Activated CD8-positive, alpha-beta memory T cell treated with anti-CD3 and anti-CD28 coated beads, Interleukin-2, amount 50 U/mL, for 1 hour (primary cell): ENCODE measurements at regions not wholly inside any gene's neighbourhood (a gene's known extent, or its start where the extent isn't known, plus 50 kb on each side); places are given as distances from the start of the nearest gene placed in this dataset.
"Not testable (repeated sequence)": the region's sequence is repeated elsewhere in the genome, so short reads cannot be mapped to it uniquely, and the experiment has no call there.

Experiments
- DNase-seq: peaks from one replicate; pipeline ENCODE4 v3.0.0-alpha.2; 2020; ENCODE audit errors: extremely low read depth

DNA sequence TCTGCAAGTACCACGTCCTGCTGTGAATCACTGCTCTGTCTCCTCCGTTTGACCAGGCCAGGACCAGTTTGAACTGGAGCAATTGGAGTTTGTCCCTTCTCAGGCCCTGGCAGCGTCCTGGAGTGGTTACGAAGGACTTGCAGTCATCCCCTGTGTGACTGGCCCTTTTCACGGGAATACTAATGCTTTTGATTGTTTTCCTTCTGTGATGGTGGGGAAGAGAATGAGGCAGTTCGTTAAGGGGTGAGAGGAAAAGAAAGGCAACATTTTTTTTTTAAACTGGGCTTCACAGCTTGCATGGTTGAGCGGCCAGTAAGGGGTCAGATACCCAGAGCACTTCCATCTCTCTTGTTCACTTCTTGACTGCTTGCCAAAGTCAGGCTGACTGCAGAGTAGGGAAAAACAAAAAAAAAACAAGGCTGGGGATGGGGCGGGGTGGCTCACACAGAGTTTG is 153.5 kb upstream of the STK32A start:
- no peak for DNase-seq

- no peak for DNase-seq
These were observed 150.1 kb upstream of the STK32A start for GRCh38 chr5:147084702-147085101.

DNA sequence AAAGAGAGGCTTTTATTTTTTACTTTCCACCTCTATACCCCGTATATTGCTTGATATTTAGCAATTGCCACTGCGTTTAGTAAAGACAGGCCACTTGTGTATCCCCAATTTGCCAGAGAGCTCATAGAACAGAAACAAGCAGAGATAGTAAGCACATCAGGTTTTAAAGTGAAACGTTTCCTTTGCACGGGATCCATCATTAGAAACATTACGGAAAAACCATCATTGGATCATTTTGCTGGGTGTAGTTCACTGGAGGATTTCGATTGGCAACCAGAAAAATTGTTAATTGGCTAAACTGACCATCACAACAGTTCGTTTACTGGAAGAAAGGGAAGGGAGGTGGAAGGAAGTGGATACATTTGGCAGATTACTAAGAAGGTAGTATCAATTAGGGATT is 149.4 kb upstream of the STK32A start:
- no peak for DNase-seq

DNA sequence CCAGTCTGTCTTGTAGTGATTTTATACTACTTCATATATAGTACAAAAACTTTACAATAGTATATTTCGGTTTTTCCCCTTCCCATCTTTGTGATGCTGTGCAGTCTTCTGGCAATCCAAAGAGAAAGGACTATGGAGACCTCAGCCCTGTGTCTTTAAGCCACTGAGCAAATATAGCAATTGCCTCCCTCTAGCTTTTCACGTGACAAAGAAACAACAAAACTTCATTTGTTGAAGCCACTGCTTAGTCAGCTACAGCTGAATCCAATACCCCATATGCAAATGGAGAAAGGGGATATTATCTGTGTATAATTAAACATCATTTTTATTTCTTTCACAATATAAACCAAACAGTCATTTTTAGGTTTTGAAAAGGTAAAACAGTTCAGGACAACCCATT is 142.8 kb upstream of the STK32A start:
- no peak for DNase-seq

DNA sequence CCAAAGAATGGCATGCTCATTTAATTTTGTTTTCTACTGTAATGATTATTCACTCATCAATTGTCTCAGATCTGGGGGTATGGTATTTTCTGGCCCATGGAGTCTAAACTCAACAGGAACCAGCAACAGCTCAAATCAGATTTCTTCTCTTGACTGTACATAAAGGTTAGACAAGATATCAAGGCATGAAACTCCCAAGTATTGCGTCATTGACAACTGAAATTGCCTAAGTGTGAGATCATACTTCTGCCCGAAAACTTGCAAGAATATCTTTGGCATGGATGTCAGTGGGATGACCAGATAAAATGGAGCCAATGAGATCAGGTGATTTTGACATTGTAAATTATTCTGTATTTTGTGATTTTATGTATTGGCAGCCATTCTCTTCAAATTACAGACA is 141.7 kb upstream of the STK32A start:
- no peak for DNase-seq

- DNase-seq = no peak
These were observed 139.1 kb upstream of the STK32A start for GRCh38 chr5:147095740-147096139.

GRCh38 chr5:147098233-147098790 is 136.5 kb upstream of the STK32A start:
- DNase-seq = no peak

DNA sequence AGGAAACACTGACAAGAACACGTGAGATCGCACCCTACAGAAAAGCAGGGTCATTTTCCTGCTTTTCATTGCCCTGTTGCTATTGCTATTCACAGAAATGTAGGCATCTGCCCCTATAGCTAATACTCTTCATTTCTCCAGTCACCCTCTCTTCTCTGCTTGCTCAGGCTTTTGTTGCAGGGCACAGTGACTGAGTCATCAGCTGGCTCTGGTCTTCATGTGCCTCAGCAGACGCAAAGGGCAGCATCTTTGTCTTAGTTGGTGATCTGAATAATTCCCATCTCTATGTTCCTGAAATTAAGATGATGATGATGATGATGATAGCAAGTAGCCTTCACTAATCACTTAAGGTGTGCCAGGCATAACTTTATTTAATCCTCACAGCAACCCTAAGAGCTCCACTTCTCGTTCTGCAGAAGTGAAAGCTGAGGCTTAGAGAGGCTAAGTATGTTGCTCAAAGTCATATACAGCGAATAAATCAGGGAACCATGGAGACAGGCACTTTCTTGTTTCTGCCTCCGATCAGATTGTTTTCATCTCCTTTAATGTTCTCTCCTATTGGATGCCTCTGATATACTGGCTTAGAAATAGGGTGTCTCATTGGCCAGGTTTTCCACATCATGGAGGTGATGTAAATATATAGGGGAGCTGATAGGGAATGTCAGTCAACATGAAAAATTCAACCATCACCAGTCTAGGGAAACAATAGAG is 133.0 kb upstream of the STK32A start:
- no peak for DNase-seq

GRCh38 chr5:147112899-147113298 is 121.9 kb upstream of the STK32A start:
- DNase-seq = no peak

GRCh38 chr5:147113967-147114366 is 120.9 kb upstream of the STK32A start:
- no peak for DNase-seq

GRCh38 chr5:147139759-147140158 is 95.1 kb upstream of the STK32A start:
- not testable (repeated sequence) for DNase-seq

- DNase-seq = no peak
These were observed 94.3 kb upstream of the STK32A start for GRCh38 chr5:147140558-147140957.

GRCh38 chr5:147141580-147141979 is 93.2 kb upstream of the STK32A start:
- DNase-seq = not testable (repeated sequence)

GRCh38 chr5:147143215-147143614 is 91.6 kb upstream of the STK32A start:
- DNase-seq = no peak

GRCh38 chr5:147145328-147145727 is 89.5 kb upstream of the STK32A start:
- no peak for DNase-seq

GRCh38 chr5:147148715-147149114 is 86.1 kb upstream of the STK32A start:
- no peak for DNase-seq

DNA sequence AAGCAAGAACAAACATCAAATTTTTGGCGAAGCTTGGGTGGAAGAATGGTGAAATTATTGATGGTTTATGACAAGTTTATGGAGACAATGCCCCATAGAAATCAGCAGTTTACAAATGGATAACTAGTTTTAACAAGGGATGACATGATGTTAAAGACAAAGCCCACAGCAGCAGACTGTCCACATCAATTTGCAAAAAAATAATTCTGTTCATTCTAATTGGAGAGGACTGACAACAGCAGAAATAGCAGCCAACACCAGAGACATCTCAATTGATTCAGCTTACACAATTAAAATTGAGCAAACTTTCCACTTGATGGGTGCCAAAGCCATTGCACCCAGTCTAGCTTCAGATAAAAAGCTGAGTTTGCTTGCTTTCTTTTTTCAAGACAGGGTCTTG is 82.7 kb upstream of the STK32A start:
- DNase-seq = no peak

- DNase-seq = no peak
These were observed 80.0 kb upstream of the STK32A start for GRCh38 chr5:147154809-147155208.

- no peak for DNase-seq
These were observed 78.8 kb upstream of the STK32A start for GRCh38 chr5:147156012-147156411.

- no peak for DNase-seq
These were observed 73.7 kb upstream of the STK32A start for GRCh38 chr5:147160902-147161700.

DNA sequence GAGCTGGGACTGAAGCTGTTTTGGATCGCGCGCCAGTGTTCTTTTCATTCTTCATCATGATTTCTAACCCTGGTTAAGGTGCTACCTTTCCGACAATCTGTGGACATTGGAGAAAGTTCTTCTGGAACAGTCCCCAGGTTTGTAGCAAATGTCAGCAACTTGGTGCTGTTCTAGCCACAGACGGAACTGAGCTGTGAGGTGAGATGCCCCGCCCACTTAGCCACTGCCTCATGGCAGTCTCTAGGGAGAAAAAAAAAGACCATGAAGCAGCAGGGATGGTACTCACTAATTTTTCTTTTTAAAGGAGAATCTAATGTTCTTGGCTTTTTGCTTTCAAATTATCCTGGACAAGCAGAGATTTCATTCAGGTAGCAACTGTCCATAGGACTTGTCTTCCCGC is 72.1 kb upstream of the STK32A start:
- no peak for DNase-seq

DNA sequence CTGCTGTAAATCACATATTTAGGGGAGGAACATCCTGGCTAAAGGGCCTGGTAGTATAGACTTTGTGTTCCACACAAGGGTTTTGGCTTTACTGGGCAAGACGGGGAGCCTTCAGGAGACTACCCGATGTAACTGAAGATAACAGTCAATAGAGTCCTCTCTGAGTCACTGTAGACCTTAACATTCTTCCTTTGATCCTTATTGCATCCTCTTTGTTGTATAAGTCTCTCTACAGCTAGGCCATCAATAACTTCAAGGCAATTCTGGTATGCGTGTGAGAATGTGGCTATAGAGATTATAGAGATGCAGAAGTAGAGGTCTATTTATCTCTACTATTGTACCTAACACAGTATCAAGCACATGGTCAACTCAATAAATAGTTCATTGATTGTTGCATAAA is 67.3 kb upstream of the STK32A start:
- DNase-seq = no peak
